Fibroblast of skin of right quadriceps (primary cell): ENCODE measurements at regions not wholly inside any gene's neighbourhood (a gene's known extent, or its start where the extent isn't known, plus 50 kb on each side); places are given as distances from the start of the nearest gene placed in this dataset.

ENCODE experiments used
- DNase-seq: peaks from one replicate; pipeline ENCODE4 v3.0.0-alpha.2; 2013

DNA sequence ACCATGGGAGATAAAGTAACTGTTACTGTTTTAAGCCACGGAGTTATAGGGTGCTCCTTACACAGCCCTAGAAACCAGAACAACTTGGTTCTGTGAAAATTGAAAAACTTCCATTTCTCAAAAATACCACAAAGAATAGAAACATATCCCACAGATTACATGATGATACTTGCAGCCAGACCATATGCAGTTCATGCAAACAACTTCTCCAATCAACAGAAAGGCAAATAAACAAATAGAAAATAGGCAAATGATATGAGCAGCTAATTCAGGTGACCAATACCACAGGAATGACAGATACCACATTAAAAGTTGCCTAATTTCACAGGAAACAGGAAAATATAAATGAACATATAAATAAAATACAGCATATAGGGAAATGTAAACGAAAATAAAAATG is 297.5 kb downstream of the HTR7 start:
- DNase-seq, result no peak

DNA sequence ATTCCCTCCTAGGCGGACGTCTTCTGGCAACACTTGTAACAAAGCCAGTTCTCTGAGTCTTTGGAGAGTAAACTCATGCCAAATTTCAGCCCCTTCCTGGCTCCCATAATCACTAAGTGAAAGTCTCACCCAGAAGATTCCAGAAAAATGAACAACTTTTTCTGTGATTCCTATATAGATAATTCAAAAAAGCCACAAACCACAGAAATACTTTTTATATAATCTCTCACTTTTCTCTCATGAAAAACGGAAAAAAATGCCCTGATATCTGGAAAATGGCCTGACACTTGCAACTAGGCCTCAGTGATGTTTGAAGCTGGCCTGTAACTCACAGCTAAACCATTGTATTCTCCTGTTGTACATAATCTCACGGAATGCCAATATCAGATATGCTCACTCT is 296.2 kb downstream of the HTR7 start:
- no peak for DNase-seq

DNA sequence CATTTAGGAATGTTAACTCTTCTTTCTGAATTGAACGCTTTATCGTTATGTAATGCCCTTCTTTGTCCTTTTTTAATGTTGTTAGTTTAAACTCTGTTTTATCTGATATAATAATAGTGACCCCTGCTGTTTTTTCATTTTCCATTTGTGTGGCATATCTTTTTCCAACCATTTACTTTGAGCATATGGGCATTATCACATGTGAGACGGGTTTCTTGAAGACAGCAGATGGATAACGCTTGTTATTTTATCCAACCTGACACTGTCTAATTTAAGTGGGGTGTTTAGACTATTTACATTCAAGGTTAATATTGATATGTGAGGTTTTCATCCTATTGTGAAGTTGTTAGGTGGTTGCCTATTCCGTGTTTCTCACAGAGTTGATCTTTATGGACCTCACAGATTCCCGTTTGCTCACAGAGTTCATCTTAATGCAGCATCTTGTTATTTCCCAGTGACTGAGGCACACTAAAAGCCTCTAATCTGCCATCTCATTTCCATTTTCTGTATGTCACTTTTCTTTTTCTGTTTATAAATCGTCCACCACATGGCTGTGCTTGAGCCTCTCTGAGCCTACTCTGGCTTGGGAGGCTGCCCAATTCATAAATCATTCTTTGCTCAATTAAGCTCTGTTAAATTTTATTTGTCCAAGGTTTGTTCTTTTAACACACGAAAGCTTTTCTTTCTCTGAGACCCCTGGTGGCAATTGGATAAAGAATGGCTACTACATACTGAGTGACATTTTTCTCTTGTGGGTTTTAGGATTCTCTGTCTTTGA is 286.2 kb downstream of the HTR7 start:
- peak; percentile 18 for DNase-seq

DNA sequence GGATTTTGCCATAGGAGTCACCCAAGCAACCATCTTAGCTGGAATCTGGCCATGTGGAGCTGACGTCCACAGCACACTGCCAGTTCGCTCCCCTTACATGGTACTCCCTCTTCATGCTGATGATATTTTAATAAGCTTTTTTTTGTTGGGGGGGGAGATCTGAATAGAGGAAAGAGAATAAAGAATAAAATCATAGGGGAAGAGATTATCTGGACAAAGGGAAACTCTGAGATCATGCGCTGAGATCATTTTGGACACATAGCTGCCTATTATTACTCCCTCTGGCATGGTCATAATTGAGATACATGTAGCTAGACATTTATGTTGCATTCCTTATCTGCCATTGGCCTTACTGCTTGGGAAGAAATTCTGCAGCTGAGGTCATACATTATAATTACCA is 282.7 kb downstream of the HTR7 start:
- DNase-seq, result no peak

DNA sequence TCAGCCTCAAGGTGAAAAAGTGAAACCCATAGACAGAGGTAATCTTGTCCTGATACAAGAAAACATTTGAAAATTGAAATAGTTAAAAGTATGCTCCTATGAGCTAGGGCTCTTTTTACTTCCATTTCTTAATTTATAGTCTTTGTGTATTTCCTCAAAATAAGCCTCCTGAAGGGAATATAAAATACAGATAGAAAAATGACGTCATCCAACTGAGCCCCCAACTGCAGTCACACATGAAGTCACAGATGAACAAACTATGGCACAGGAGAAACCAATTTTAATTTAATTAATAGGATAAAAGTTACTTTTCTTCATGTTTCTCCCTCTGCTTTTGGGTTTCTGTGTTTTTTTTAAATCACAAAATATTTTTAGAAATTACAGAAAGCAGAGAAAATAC is 280.3 kb downstream of the HTR7 start:
- DNase-seq, result no peak

DNA sequence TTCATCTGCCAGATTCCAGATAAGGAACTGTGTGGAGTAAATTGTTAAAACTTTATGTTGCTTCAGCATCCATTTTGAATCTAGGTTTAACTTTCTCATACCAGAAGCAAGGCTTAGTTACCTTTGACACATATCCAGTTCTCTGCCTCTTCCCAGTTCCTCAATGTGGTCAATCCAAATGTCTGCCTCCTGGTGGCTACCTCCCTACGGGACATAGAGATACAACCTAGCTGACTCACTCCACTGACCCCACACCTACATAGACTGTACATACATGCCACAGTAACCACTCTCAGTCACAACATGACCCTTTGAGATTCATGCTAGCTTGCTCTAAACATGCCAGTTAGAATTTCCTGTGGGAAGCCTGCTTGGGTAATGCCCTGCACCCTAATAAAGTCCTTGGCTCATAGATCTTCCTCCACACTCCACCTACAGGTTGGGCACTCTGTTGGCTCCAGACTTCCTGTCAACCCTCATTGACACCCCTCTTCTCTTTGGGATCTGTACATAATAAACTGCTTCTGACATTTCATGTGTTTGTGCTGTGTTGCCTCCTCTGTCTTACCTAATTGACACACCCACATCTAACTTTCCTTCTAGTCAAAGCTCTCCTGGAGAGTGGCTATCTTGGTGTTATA is 278.1 kb downstream of the HTR7 start:
- DNase-seq, result peak; percentile 35

- DNase-seq, result no peak
Measured at GRCh38 chr10:90583416-90583815, 274.4 kb downstream of the HTR7 start.

- DNase-seq, result peak; percentile 66
Measured at GRCh38 chr10:90587081-90587491, 270.8 kb downstream of the HTR7 start.

- DNase-seq, result no peak
Measured at GRCh38 chr10:90587561-90587960, 270.3 kb downstream of the HTR7 start.

GRCh38 chr10:90588222-90588621 is 269.6 kb downstream of the HTR7 start:
- DNase-seq, result no peak

GRCh38 chr10:90589825-90590224 is 268.0 kb downstream of the HTR7 start:
- no peak for DNase-seq

- no peak for DNase-seq
Measured at GRCh38 chr10:90591629-90592028, 266.2 kb downstream of the HTR7 start.

DNA sequence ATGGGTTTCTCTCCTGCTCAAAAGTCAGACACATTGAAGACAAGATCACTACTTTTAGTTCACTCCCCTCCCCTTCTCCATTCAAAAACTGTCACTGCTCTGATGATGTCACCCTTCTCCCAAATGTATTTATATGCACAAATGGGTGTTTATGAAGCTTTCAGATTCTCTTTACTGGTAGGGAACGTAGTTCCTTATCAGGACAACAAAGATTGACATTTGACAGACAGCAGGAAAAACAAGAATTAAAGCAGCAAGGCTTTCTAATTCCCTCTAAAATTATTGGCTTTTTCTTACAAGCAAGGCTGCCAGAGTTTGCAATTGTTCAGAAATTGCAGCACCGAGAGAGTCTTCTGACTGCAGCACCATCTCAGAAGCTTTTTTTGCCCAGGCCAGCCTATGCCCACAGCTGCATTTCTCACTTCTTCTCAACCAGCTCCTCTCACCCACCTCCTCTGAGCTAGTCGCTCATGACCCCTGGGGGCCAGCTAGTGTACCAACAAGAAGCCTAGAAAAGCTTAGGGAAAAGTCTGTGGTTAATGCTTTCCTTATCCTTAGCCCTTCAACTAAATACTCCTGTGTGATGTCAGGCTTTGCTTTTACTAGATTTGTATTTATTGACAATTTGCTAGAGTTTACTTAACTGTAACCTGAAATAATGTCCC is 265.1 kb downstream of the HTR7 start:
- peak; percentile 69 for DNase-seq

- no peak for DNase-seq
Measured at GRCh38 chr10:90598513-90598912, 259.3 kb downstream of the HTR7 start.

DNA sequence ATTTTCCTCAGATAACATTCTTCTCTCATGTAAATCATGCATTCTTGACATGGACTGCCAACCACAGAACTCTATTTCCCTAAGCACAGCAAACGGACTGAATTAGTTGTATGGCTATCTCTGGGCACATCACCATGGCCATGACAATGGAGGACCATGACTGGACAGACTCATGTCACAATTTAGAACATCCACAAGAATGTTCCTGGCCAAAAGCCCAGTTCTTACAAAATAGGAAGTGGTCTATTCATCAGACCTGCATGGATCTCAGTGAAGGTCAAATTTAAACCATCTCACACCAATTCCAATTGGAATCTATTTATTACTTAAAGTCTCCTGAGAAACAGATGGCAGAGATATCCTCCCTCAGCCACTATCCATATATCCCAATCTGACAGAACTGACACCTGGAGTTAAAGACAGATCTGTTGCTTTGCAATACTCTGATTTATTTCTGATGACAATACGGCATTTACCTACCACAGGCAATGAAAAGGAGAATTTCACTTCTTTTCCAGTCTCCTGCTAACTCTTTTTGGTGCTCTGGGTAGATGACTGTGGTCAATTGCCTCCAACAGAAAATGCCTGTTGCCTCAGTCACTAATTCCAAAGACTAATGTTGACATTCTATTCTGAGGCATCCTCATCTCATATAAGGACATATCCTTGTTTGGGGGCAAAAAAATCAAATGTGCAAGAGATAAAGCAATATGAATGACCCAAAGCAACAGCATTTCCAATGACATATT is 254.8 kb downstream of the HTR7 start:
- peak; percentile 84 for DNase-seq

GRCh38 chr10:90604636-90605035 is 253.2 kb downstream of the HTR7 start:
- DNase-seq, result no peak

GRCh38 chr10:90605506-90605905 is 252.3 kb downstream of the HTR7 start:
- no peak for DNase-seq

GRCh38 chr10:90612276-90612675 is 245.6 kb downstream of the HTR7 start:
- DNase-seq, result no peak

- DNase-seq, result no peak
Measured at GRCh38 chr10:90614631-90615030, 243.2 kb downstream of the HTR7 start.

- DNase-seq, result peak; percentile 2
Measured at GRCh38 chr10:90621577-90621976, 236.3 kb downstream of the HTR7 start.

GRCh38 chr10:90635111-90635765 is 222.6 kb downstream of the HTR7 start:
- DNase-seq, result no peak

DNA sequence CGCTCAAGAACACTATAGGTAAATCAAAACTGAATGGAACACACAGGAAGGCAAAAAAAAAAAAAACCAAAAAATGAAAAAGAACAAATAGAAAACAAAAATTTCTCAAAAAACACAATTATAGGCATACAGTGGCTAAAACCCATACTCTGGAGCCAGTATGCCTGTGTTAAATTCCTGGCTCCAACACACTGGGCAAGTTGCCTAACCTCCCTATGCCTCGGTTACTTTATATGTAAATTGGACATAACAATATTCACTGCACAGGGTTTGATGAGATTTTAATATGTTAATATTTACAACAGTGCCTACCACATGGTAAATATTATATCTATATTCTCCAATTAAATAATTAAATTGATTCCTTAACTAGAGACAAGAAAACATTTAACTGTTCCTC is 217.1 kb downstream of the HTR7 start:
- DNase-seq, result no peak

DNA sequence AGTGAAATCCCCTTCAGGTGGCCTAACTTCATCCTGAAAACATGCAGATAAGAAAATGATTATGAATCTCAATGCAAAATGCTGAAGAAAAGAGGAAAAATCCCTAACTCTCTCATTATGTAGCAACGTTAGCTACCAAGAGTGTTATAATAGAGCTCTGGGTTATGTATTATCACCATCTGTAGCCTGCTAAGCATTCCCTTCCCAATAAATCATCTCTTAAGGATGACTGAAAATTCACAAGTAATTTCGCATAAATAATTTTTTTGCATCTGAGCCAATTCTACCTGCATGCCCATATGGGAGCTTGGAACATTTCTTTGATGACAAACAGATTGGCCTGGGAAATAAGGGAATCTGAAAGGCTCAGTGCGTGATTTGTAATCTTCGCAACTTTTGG is 216.1 kb downstream of the HTR7 start:
- DNase-seq, result no peak
